ENCODE measurements at regions not wholly inside any gene's neighbourhood (a gene's known extent, or its start where the extent isn't known, plus 50 kb on each side); places are given as distances from the start of the nearest gene placed in this dataset.
"Not testable (repeated sequence)": the region's sequence is repeated elsewhere in the genome, so short reads cannot be mapped to it uniquely, and the experiment has no call there.

GRCh38 chr3:11712646-11713045 lies 68.9 kb upstream of the VGLL4 start:
- Histone ChIP-seq H2AFZ (ENCODE audit: low read length, unreplicated experiment) (no peak overlapping the region), H3K36me3 (ENCODE audit: insufficient read depth, low read length) (no peaks in the 10 kb centered on the region; the same call in 1 of the 2 replicates), H3K4me3 (ENCODE audit: low read depth, low read length) (no peak overlapping the region), H3K27ac (ENCODE audit: low read depth, low read length) (no peak overlapping the region), H3K27me3 (ENCODE audit: insufficient read depth, low read length) (no peaks in the 10 kb centered on the region), H3K79me2 (ENCODE audit: control insufficient read depth, insufficient read depth, low read length, unreplicated experiment) (peaks cover 40% of the 10 kb centered on the region), H3K4me1 (ENCODE audit: control insufficient read depth, insufficient read depth, low read length, unreplicated experiment) (peaks cover 5% of the 10 kb centered on the region)

DNA sequence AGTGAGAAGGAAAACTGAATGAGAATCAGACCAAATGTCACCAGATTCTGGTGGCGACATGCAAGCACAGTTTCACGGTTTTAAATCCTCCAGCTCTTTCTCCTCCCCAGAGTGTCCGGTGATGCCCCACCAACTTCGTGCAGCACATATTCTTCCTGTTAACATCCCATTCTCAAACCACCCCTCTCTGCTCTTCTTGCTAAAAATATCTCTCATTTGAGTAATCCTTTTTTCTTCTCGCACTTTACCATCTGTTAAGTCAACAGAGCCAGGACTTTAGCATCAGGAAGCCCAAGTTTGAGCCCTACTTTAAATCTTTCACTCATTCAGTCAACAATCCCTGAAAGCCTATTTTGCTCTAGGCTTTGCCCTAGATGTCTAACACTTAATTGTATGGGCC lies 68.2 kb upstream of the VGLL4 start:
- Histone ChIP-seq H3K4me3 (ENCODE audit: low read depth, low read length) (no peak overlapping the region), H3K79me2 (ENCODE audit: control insufficient read depth, insufficient read depth, low read length, unreplicated experiment) (peaks cover 39% of the 10 kb centered on the region)

DNA sequence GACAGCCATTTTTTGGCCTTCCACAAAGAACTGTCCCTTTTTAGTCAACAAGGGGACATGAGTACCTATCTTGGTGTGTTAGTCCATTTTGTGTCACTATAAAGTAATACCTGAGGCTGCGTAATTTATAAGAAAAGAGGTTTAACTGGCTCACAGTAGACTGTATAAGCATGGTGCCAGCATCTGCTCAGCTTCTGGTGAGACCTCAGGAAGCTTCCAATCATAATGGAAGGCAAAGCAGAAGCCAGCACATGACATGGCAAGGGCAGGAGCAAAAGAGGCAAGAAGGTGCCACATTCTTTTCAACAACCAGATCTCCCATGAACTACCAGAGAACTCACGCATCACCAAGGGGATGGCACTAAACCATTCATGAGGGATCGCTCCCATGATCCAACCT lies 66.1 kb upstream of the VGLL4 start:
- H3K36me3 ChIP-seq (ENCODE audit: insufficient read depth, low read length): no peaks in the 10 kb centered on the region; the same call in 1 of the 2 replicates
- no peak overlapping the region for H3K4me3 ChIP-seq (ENCODE audit: low read depth, low read length)
- no peak overlapping the region for H3K27ac ChIP-seq (ENCODE audit: low read depth, low read length)
- no peaks in the 10 kb centered on the region for H3K27me3 ChIP-seq (ENCODE audit: insufficient read depth, low read length)
- H3K4me1 ChIP-seq (ENCODE audit: control insufficient read depth, insufficient read depth, low read length, unreplicated experiment): no peaks in the 10 kb centered on the region
- H3K79me2 ChIP-seq (ENCODE audit: control insufficient read depth, insufficient read depth, low read length, unreplicated experiment): peaks cover 26% of the 10 kb centered on the region
- H2AFZ ChIP-seq (ENCODE audit: low read length, unreplicated experiment): no peak overlapping the region

More for the DNA sequence above, 68.2 kb upstream of the VGLL4 start:
- Histone ChIP-seq H2AFZ (ENCODE audit: low read length, unreplicated experiment) (no peak overlapping the region), H3K27ac (ENCODE audit: low read depth, low read length) (no peak overlapping the region), H3K27me3 (ENCODE audit: insufficient read depth, low read length) (no peaks in the 10 kb centered on the region), H3K36me3 (ENCODE audit: insufficient read depth, low read length) (no peaks in the 10 kb centered on the region; the same call in 1 of the 2 replicates), H3K4me1 (ENCODE audit: control insufficient read depth, insufficient read depth, low read length, unreplicated experiment) (peaks cover 5% of the 10 kb centered on the region)

DNA sequence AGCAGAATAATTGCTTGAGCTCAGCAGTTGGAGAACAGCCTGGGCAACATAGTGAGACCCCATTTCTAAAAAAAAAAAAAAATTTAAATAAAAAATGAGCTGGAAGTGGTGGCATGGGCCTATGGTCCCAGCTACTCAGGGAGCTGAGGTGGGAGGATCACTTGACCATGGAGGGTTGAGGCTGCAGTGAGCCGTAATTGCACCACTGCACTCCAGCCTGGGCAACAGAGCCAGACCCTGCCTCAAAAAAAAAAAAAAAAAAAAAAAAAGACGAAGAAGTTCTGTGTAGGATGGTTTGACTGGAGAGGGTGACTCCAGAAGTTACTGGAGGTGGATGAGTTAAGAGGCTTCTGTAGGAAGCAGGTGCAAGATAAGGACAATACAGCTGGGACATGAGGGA lies 63.4 kb upstream of the VGLL4 start:
- not testable (repeated sequence) for H3K79me2 ChIP-seq (ENCODE audit: control insufficient read depth, insufficient read depth, low read length, unreplicated experiment); H3K27ac ChIP-seq (ENCODE audit: low read depth, low read length); H2AFZ ChIP-seq (ENCODE audit: low read length, unreplicated experiment); H3K36me3 ChIP-seq (ENCODE audit: insufficient read depth, low read length); H3K4me1 ChIP-seq (ENCODE audit: control insufficient read depth, insufficient read depth, low read length, unreplicated experiment); H3K27me3 ChIP-seq (ENCODE audit: insufficient read depth, low read length); H3K4me3 ChIP-seq (ENCODE audit: low read depth, low read length)

- Histone ChIP-seq H3K27ac (ENCODE audit: low read depth, low read length) (no peak overlapping the region), H3K79me2 (ENCODE audit: control insufficient read depth, insufficient read depth, low read length, unreplicated experiment) (peaks cover 7% of the 10 kb centered on the region), H2AFZ (ENCODE audit: low read length, unreplicated experiment) (no peak overlapping the region), H3K4me3 (ENCODE audit: low read depth, low read length) (no peak overlapping the region), H3K4me1 (ENCODE audit: control insufficient read depth, insufficient read depth, low read length, unreplicated experiment) (no peaks in the 10 kb centered on the region), H3K36me3 (ENCODE audit: insufficient read depth, low read length) (no peaks in the 10 kb centered on the region; the same call in none of the 2 replicates), H3K27me3 (ENCODE audit: insufficient read depth, low read length) (no peaks in the 10 kb centered on the region)
Observed at GRCh38 chr3:11706604-11707003, 62.9 kb upstream of the VGLL4 start.

DNA sequence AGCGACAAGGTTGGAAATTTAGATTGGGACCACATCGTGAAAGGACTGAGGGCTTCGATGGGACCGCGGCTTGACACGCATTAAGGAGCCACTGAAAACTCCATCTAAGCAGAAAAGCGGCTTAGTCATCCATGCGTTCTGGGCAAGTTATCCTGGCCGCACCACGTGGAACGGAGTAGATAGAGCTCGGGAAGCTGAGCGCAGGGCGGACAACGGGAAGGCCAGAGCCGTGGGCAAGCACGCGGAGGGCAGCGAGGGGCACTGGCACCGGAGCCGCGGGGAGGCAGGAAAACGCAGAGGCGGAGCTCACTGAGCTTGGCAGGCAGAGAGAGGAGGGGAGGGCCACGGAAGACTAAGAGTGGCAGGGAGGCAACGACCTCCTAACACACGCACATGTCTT lies 61.3 kb upstream of the VGLL4 start:
- no peak overlapping the region for H2AFZ ChIP-seq (ENCODE audit: low read length, unreplicated experiment)
- H3K4me1 ChIP-seq (ENCODE audit: control insufficient read depth, insufficient read depth, low read length, unreplicated experiment): no peaks in the 10 kb centered on the region
- no peak overlapping the region for H3K4me3 ChIP-seq (ENCODE audit: low read depth, low read length)
- H3K36me3 ChIP-seq (ENCODE audit: insufficient read depth, low read length): no peaks in the 10 kb centered on the region; the same call in none of the 2 replicates
- peaks cover 7% of the 10 kb centered on the region for H3K79me2 ChIP-seq (ENCODE audit: control insufficient read depth, insufficient read depth, low read length, unreplicated experiment)
- H3K27me3 ChIP-seq (ENCODE audit: insufficient read depth, low read length): no peaks in the 10 kb centered on the region
- H3K27ac ChIP-seq (ENCODE audit: low read depth, low read length): no peak overlapping the region

DNA sequence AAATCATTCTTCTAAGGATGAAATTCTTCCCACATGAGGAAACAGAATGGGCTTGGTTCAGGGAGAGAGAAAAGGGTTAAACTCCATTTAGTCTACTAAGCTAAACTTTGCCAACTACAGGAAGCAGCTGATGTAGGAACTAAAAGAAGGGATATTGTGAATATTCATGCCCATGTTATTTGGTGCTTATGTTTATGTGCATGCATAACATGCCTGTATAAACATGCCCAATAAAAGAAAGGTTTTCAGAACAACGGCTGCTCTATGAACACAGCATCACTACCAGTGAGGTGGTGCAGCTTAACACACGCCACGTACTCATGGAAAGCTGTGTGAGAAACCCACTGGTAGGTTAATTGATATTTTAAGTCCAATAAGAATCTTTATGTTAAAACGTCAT lies 59.4 kb upstream of the VGLL4 start:
- Histone ChIP-seq H3K27me3 (ENCODE audit: insufficient read depth, low read length) (no peaks in the 10 kb centered on the region), H3K4me3 (ENCODE audit: low read depth, low read length) (no peak overlapping the region), H2AFZ (ENCODE audit: low read length, unreplicated experiment) (no peak overlapping the region), H3K27ac (ENCODE audit: low read depth, low read length) (no peak overlapping the region), H3K4me1 (ENCODE audit: control insufficient read depth, insufficient read depth, low read length, unreplicated experiment) (peaks cover 17% of the 10 kb centered on the region), H3K79me2 (ENCODE audit: control insufficient read depth, insufficient read depth, low read length, unreplicated experiment) (peaks cover 7% of the 10 kb centered on the region), H3K36me3 (ENCODE audit: insufficient read depth, low read length) (no peaks in the 10 kb centered on the region; the same call in 1 of the 2 replicates)

DNA sequence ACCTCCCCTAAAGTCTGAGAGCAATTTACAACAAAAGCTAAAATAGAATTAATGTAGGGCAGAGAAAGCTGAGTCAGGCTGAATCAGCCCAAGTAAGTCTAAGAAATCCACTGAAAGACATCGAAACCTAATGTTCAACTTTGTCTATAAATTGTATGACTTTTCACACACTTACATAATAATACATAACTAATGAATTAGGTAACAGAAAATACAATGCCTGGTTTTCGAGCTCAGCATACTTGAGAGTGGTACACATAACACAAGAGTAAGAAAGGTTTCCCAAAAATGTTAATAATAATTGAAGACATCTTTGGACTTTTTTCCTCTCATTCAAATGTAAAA lies 55.3 kb upstream of the VGLL4 start:
- Histone ChIP-seq H2AFZ (ENCODE audit: low read length, unreplicated experiment) (peak overlapping the region; percentile 89), H3K27ac (ENCODE audit: low read depth, low read length) (peak overlapping the region; percentile 91), H3K27me3 (ENCODE audit: insufficient read depth, low read length) (no peaks in the 10 kb centered on the region), H3K4me3 (ENCODE audit: low read depth, low read length) (peak overlapping the region; percentile 42; the same call in 1 of the 2 replicates), H3K79me2 (ENCODE audit: control insufficient read depth, insufficient read depth, low read length, unreplicated experiment) (no peaks in the 10 kb centered on the region), H3K4me1 (ENCODE audit: control insufficient read depth, insufficient read depth, low read length, unreplicated experiment) (peaks cover 19% of the 10 kb centered on the region), H3K36me3 (ENCODE audit: insufficient read depth, low read length) (no peaks in the 10 kb centered on the region; the same call in 1 of the 2 replicates)

GRCh38 chr3:11698326-11699082 lies 54.8 kb upstream of the VGLL4 start:
- no peaks in the 10 kb centered on the region; the same call in 1 of the 2 replicates for H3K36me3 ChIP-seq (ENCODE audit: insufficient read depth, low read length)
- no peaks in the 10 kb centered on the region for H3K79me2 ChIP-seq (ENCODE audit: control insufficient read depth, insufficient read depth, low read length, unreplicated experiment)
- peak overlapping the region; percentile 42; the same call in 1 of the 2 replicates for H3K4me3 ChIP-seq (ENCODE audit: low read depth, low read length)
- peak overlapping the region; percentile 91 for H3K27ac ChIP-seq (ENCODE audit: low read depth, low read length)
- peaks cover 19% of the 10 kb centered on the region for H3K4me1 ChIP-seq (ENCODE audit: control insufficient read depth, insufficient read depth, low read length, unreplicated experiment)
- H2AFZ ChIP-seq (ENCODE audit: low read length, unreplicated experiment): peak overlapping the region; percentile 89
- no peaks in the 10 kb centered on the region for H3K27me3 ChIP-seq (ENCODE audit: insufficient read depth, low read length)

GRCh38 chr3:11697701-11698100 lies 54.0 kb upstream of the VGLL4 start:
- Histone ChIP-seq H3K27ac (ENCODE audit: low read depth, low read length) (no peak overlapping the region), H3K36me3 (ENCODE audit: insufficient read depth, low read length) (no peaks in the 10 kb centered on the region; the same call in 1 of the 2 replicates), H3K79me2 (ENCODE audit: control insufficient read depth, insufficient read depth, low read length, unreplicated experiment) (no peaks in the 10 kb centered on the region), H3K4me3 (ENCODE audit: low read depth, low read length) (no peak overlapping the region), H3K27me3 (ENCODE audit: insufficient read depth, low read length) (no peaks in the 10 kb centered on the region), H3K4me1 (ENCODE audit: control insufficient read depth, insufficient read depth, low read length, unreplicated experiment) (peaks cover 19% of the 10 kb centered on the region), H2AFZ (ENCODE audit: low read length, unreplicated experiment) (no peak overlapping the region)

GRCh38 chr3:11696054-11696453 lies 52.3 kb upstream of the VGLL4 start:
- Histone ChIP-seq H3K36me3 (ENCODE audit: insufficient read depth, low read length) (no peaks in the 10 kb centered on the region), H3K27ac (ENCODE audit: low read depth, low read length) (no peak overlapping the region), H3K27me3 (ENCODE audit: insufficient read depth, low read length) (no peaks in the 10 kb centered on the region), H3K79me2 (ENCODE audit: control insufficient read depth, insufficient read depth, low read length, unreplicated experiment) (no peaks in the 10 kb centered on the region), H2AFZ (ENCODE audit: low read length, unreplicated experiment) (no peak overlapping the region), H3K4me1 (ENCODE audit: control insufficient read depth, insufficient read depth, low read length, unreplicated experiment) (peaks cover 27% of the 10 kb centered on the region), H3K4me3 (ENCODE audit: low read depth, low read length) (no peak overlapping the region)
